ENCODE measurements at regions not wholly inside any gene's neighbourhood (a gene's known extent, or its start where the extent isn't known, plus 50 kb on each side); places are given as distances from the start of the nearest gene placed in this dataset.

GRCh38 chr1:47534436-47534835 is 96.6 kb downstream of the FOXD2 start:
- TF ChIP-seq POLR2A (IDR thresholded peaks at IDR 0.05; ENCODE audit: low read depth, low read length) (no peak), POLR2AphosphoS5 (IDR thresholded peaks at IDR 0.05; ENCODE audit: low read depth, low read length) (no peak), TAF1 (IDR thresholded peaks at IDR 0.05; ENCODE audit: borderline replicate concordance, low read depth, low read length) (no peak)
